CD14-positive monocyte (primary cell): ENCODE measurements at regions not wholly inside any gene's neighbourhood (a gene's known extent, or its start where the extent isn't known, plus 50 kb on each side); places are given as distances from the start of the nearest gene placed in this dataset.

Experiments
- DNase-seq, 3 donors: peaks; one replicate each; pipeline ENCODE4 v3.0.0-alpha.2; 2011 to 2022
- H2AFZ ChIP-seq: 2 replicates; pipeline ENCODE4 v1.6.0; 2012; ENCODE audit warnings: mild to moderate bottlenecking, low read depth, low read length, inconsistent platforms; ENCODE audit not compliant: insufficient read depth, poor library complexity, severe bottlenecking
- H3K27ac ChIP-seq, 2 donors: 1 replicate in 1 of 2; 2 replicates in 1 of 2; pipeline ENCODE4 v1.5.1; 2012 to 2013; ENCODE audit warnings: low read length in 2 of 2, control low read depth in 1 of 2, inconsistent platforms in 1 of 2, low read depth in 1 of 2, mild to moderate bottlenecking in 1 of 2
- H3K27me3 ChIP-seq, 2 donors: one replicate each; pipeline versions ENCODE4 v1.6.0 to v1.6.1; 2011 to 2013; ENCODE audit warnings: low read length in 2 of 2; ENCODE audit not compliant: control insufficient read depth in 2 of 2, insufficient read depth in 2 of 2
- H3K36me3 ChIP-seq, 2 donors: replicated peaks in 1 of 2; 1 replicate in 1 of 2; 2 replicates in 1 of 2; pipeline versions ENCODE4 v1.5.1 to v1.6.1; 2012 to 2013; ENCODE audit warnings: low read length in 2 of 2, control low read depth in 1 of 2, inconsistent platforms in 1 of 2, mild to moderate bottlenecking in 1 of 2; ENCODE audit not compliant: insufficient read depth in 2 of 2, control insufficient read depth in 1 of 2
- H3K4me1 ChIP-seq, 2 donors: 1 replicate in 1 of 2; 2 replicates in 1 of 2; pipeline versions ENCODE4 v1.5.1 to v1.6.1; 2012 to 2013; ENCODE audit warnings: low read length in 2 of 2, control low read depth in 1 of 2, inconsistent platforms in 1 of 2, mild to moderate bottlenecking in 1 of 2, moderate library complexity in 1 of 2; ENCODE audit not compliant: insufficient read depth in 2 of 2, control insufficient read depth in 1 of 2
- H3K4me2 ChIP-seq: replicated peaks from 2 replicates; pipeline ENCODE3; 2012; ENCODE audit warnings: low read length, moderate library complexity, mild to moderate bottlenecking; ENCODE audit not compliant: poor library complexity, severe bottlenecking; ENCODE audit errors: extremely low read depth
- H3K4me3 ChIP-seq, 3 experiments: fragments of 200-600 bp in 1 of 3; sonication (generic) in 1 of 3; replicated peaks in 1 of 3; 1 replicate in 2 of 3; 2 replicates in 1 of 3; pipeline ENCODE4 v1.5.1; 2011 to 2013; ENCODE audit warnings: low read length in 3 of 3, mild to moderate bottlenecking in 3 of 3, control low read depth in 2 of 3, low read depth in 2 of 3, inconsistent platforms in 1 of 3, moderate library complexity in 1 of 3
- H3K79me2 ChIP-seq: 2 replicates; pipeline ENCODE4 v1.6.0; 2012; ENCODE audit warnings: mild to moderate bottlenecking, control low read depth, inconsistent platforms, low read length, moderate library complexity; ENCODE audit not compliant: insufficient read depth
- H3K9ac ChIP-seq: 2 replicates; pipeline ENCODE4 v1.6.0; 2017; ENCODE audit warnings: low read length, mild to moderate bottlenecking; ENCODE audit not compliant: insufficient read depth, poor library complexity, severe bottlenecking
- H3K9me3 ChIP-seq, 2 donors: replicated peaks in 1 of 2; 1 replicate in 1 of 2; 2 replicates in 1 of 2; pipeline versions ENCODE4 v1.5.1 to v1.6.1; 2012 to 2013; ENCODE audit warnings: low read length in 2 of 2, control low read depth in 1 of 2; ENCODE audit not compliant: control insufficient read depth in 1 of 2, insufficient read depth in 1 of 2
- H4K20me1 ChIP-seq: 2 replicates; pipeline ENCODE4 v1.6.0; 2012; ENCODE audit warnings: mild to moderate bottlenecking, low read length, control low read depth, moderate library complexity; ENCODE audit not compliant: insufficient read depth
- H3K27ac Mint-ChIP-seq, 7 donors: one replicate each; pipeline ENCODE4 v1.8.0; 2020; ENCODE audit warnings: mild to moderate bottlenecking in 7 of 7, mixed read lengths in 7 of 7, moderate library complexity in 6 of 7, inconsistent platforms in 2 of 7
- H3K27me3 Mint-ChIP-seq, 3 donors: one replicate each; pipeline ENCODE4 v1.8.0; 2021 to 2022; ENCODE audit warnings: low read depth in 3 of 3, mild to moderate bottlenecking in 3 of 3, mixed read lengths in 3 of 3, moderate library complexity in 3 of 3, inconsistent platforms in 1 of 3
- H3K36me3 Mint-ChIP-seq, 2 donors: one replicate each; pipeline ENCODE4 v1.8.0; 2020; ENCODE audit warnings: mixed read lengths in 2 of 2, inconsistent platforms in 1 of 2, mild to moderate bottlenecking in 1 of 2
- H3K4me1 Mint-ChIP-seq: one replicate; pipeline ENCODE4 v1.8.0; 2020; ENCODE audit warnings: mild to moderate bottlenecking, mixed read lengths
- H3K4me3 Mint-ChIP-seq, 2 donors: one replicate each; pipeline ENCODE4 v1.8.0; 2020; ENCODE audit warnings: mild to moderate bottlenecking in 2 of 2, mixed read lengths in 2 of 2, moderate library complexity in 1 of 2
- H3K9me3 Mint-ChIP-seq, 7 donors: one replicate each; pipeline ENCODE4 v1.8.0; 2020 to 2022; ENCODE audit warnings: mixed read lengths in 7 of 7, mild to moderate bottlenecking in 6 of 7, moderate library complexity in 6 of 7, inconsistent platforms in 2 of 7
- CTCF ChIP-seq: fragments of 200-600 bp; IDR thresholded peaks from one replicate; pipeline ENCODE4 v1.8.0; 2022; ENCODE audit warnings: antibody characterized with exemption, mild to moderate bottlenecking
- WGBS: methylation state at CpG from one replicate; pipeline ENCODE4 v1.1.5; 2013; ENCODE audit warnings: missing lambda C conversion rate; ENCODE audit not compliant: insufficient coverage; 5-methylcytosine and 5-hydroxymethylcytosine counted together
- intact Hi-C, 2 donors: fragments of 100-400 bp; cut with micrococcal nuclease; formaldehyde crosslinking; loops; one replicate each; pipeline versions ENCODE4 v1.15.0 to v1.15.1; 2023

- Histone ChIP-seq H3K4me3 (no peak overlapping the region), H3K36me3 (no peaks in the 10 kb centered on the region), H4K20me1 (no peaks in the 10 kb centered on the region), H3K27me3 (no peaks in the 10 kb centered on the region), H2AFZ (no peak overlapping the region), H3K9me3 (no peaks in the 10 kb centered on the region), H3K4me2 (no peak overlapping the region), H3K79me2 (no peaks in the 10 kb centered on the region), H3K4me1 (peaks cover 0 to 3% of the 10 kb centered on the region in 2 donors), H3K27ac (no peak overlapping the region), H3K9ac (no peak overlapping the region)
- Mint-ChIP-seq H3K27ac (no peak overlapping the region), H3K4me1 (peaks cover 2% of the 10 kb centered on the region), H3K27me3 (peaks cover 0 to 2% (median 1%) of the 10 kb centered on the region in 3 donors), H3K4me3 (no peak overlapping the region), H3K36me3 (no peaks in the 10 kb centered on the region), H3K9me3 (peaks cover 0 to 5% (median 0%) of the 10 kb centered on the region in 7 donors)
- intact Hi-C loops = no loop called here
- no peak for DNase-seq
- TF ChIP-seq CTCF = no peak
Measured at GRCh38 chr15:95605098-95605497, 725.4 kb upstream of the NR2F2 start.

GRCh38 chr15:95606551-95606950, 723.9 kb upstream of the NR2F2 start:
- H3K4me1 Mint-ChIP-seq = peaks cover 2% of the 10 kb centered on the region
- H3K36me3 Mint-ChIP-seq = no peaks in the 10 kb centered on the region
- Histone ChIP-seq H3K9ac (no peak overlapping the region), H4K20me1 (no peaks in the 10 kb centered on the region), H3K4me1 (peaks cover 0 to 3% of the 10 kb centered on the region in 2 donors), H3K79me2 (no peaks in the 10 kb centered on the region), H3K27me3 (no peaks in the 10 kb centered on the region), H3K4me3 (no peak overlapping the region), H3K4me2 (no peak overlapping the region), H2AFZ (no peak overlapping the region), H3K36me3 (no peaks in the 10 kb centered on the region), H3K9me3 (no peaks in the 10 kb centered on the region), H3K27ac (no peak overlapping the region)
- TF ChIP-seq CTCF = no peak
- H3K4me3 Mint-ChIP-seq = no peak overlapping the region
- H3K27me3 Mint-ChIP-seq = peaks cover 0 to 2% (median 0%) of the 10 kb centered on the region in 3 donors
- intact Hi-C loops = no loop called here
- peaks cover 0 to 5% (median 0%) of the 10 kb centered on the region in 7 donors for H3K9me3 Mint-ChIP-seq
- no CpG with 5 or more reads among the region's 2 CpGs for WGBS
- no peak for DNase-seq
- H3K27ac Mint-ChIP-seq = no peak overlapping the region
